Liver (tissue), 3 donors: ENCODE measurements at regions not wholly inside any gene's neighbourhood (a gene's known extent, or its start where the extent isn't known, plus 50 kb on each side); places are given as distances from the start of the nearest gene placed in this dataset.

Experiments
- ATF3 ChIP-seq: IDR thresholded peaks from 2 replicates; pipeline ENCODE4 v1.6.1; 2016; ENCODE audit warnings: antibody characterized with exemption
- CTCF ChIP-seq: fragments of 150-350 bp; IDR thresholded peaks from 2 replicates; pipeline ENCODE4 v1.5.1; 2017; ENCODE audit warnings: improper control_type of control experiment, low read depth, low read length; ENCODE audit not compliant: missing input control
- EGR1 ChIP-seq, 2 donors: IDR thresholded peaks; 2 replicates each; pipeline ENCODE4 v1.6.1; 2016 to 2018; ENCODE audit warnings: antibody characterized with exemption in 2 of 2, low read depth in 2 of 2
- donor health status: healthy.
- donor health status: healthy.

- TF ChIP-seq CTCF (no peak), EGR1 (IDR thresholded peaks at IDR 0.05; ENCODE audit: low read depth in 2 of 2) (no peak), ATF3 (no peak)
Measured at GRCh38 chr5:2566284-2566683, 185.2 kb downstream of the IRX2 start.
